ENCODE measurements at regions not wholly inside any gene's neighbourhood (a gene's known extent, or its start where the extent isn't known, plus 50 kb on each side); places are given as distances from the start of the nearest gene placed in this dataset.
A peak's percentile ranks its signal among the peaks of the same experiment; 100 is the strongest.

- Mint-ChIP-seq H3K36me3 (peaks cover 7 to 14% of the 10 kb centered on the region in 2 donors), H3K9me3 (peaks cover 4 to 8% of the 10 kb centered on the region in 2 donors), H3K27ac (no peak overlapping the region)
- DNase-seq (ENCODE audit: low spot score in 2 of 2) = no peak
- ATAC-seq = no peak
Measured at GRCh38 chr9:2243666-2244555, 228.8 kb downstream of the SMARCA2 start.

GRCh38 chr9:2247340-2247739 lies 232.2 kb downstream of the SMARCA2 start:
- DNase-seq (ENCODE audit: low spot score in 2 of 2) (no peak), ATAC-seq (no peak)
- no peak overlapping the region for H3K27ac Mint-ChIP-seq
- peaks cover 4 to 12% of the 10 kb centered on the region in 2 donors for H3K36me3 Mint-ChIP-seq
- peaks cover 4 to 8% of the 10 kb centered on the region in 2 donors for H3K9me3 Mint-ChIP-seq

- DNase-seq (ENCODE audit: low spot score in 2 of 2) (no peak), ATAC-seq (no peak)
- H3K9me3 Mint-ChIP-seq = peaks cover 4 to 8% of the 10 kb centered on the region in 2 donors
- H3K36me3 Mint-ChIP-seq = peaks cover 0 to 4% of the 10 kb centered on the region in 2 donors
- H3K27ac Mint-ChIP-seq = no peak overlapping the region
Measured at GRCh38 chr9:2248768-2249265, 233.7 kb downstream of the SMARCA2 start.

- no peak for DNase-seq (ENCODE audit: low spot score in 2 of 2)
- Mint-ChIP-seq H3K9me3 (no peaks in the 10 kb centered on the region), H3K36me3 (no peaks in the 10 kb centered on the region), H3K27ac (no peak overlapping the region)
- ATAC-seq = no peak
Measured at GRCh38 chr9:2253636-2254580, 238.8 kb downstream of the SMARCA2 start.

GRCh38 chr9:2255128-2255527 lies 240.0 kb downstream of the SMARCA2 start:
- no peaks in the 10 kb centered on the region for H3K9me3 Mint-ChIP-seq
- DNase-seq (ENCODE audit: low spot score in 2 of 2) (no peak), ATAC-seq (no peak)
- H3K36me3 Mint-ChIP-seq = no peaks in the 10 kb centered on the region
- H3K27ac Mint-ChIP-seq = no peak overlapping the region

GRCh38 chr9:2257248-2257929 lies 242.2 kb downstream of the SMARCA2 start:
- H3K9me3 Mint-ChIP-seq = no peaks in the 10 kb centered on the region
- ATAC-seq (no peak), DNase-seq (ENCODE audit: low spot score in 2 of 2) (no peak)
- no peak overlapping the region for H3K27ac Mint-ChIP-seq
- H3K36me3 Mint-ChIP-seq = no peaks in the 10 kb centered on the region

- H3K27ac Mint-ChIP-seq = peak overlapping the region in 1 of 2 donors; percentile 23
- H3K9me3 Mint-ChIP-seq = no peaks in the 10 kb centered on the region
- no peaks in the 10 kb centered on the region for H3K36me3 Mint-ChIP-seq
- ATAC-seq (peak; percentile 57 to 78), DNase-seq (ENCODE audit: low spot score in 2 of 2) (no peak)
Measured at GRCh38 chr9:2260417-2261306, 245.5 kb downstream of the SMARCA2 start.

GRCh38 chr9:2261421-2262103 lies 246.4 kb downstream of the SMARCA2 start:
- no peak for ATAC-seq
- no peaks in the 10 kb centered on the region for H3K9me3 Mint-ChIP-seq
- no peaks in the 10 kb centered on the region for H3K36me3 Mint-ChIP-seq
- no peak for DNase-seq (ENCODE audit: low spot score in 2 of 2)
- no peak overlapping the region for H3K27ac Mint-ChIP-seq

GRCh38 chr9:2262386-2263071 lies 247.4 kb downstream of the SMARCA2 start:
- no peaks in the 10 kb centered on the region for H3K9me3 Mint-ChIP-seq
- no peak for DNase-seq (ENCODE audit: low spot score in 2 of 2)
- no peak overlapping the region for H3K27ac Mint-ChIP-seq
- ATAC-seq = no peak
- H3K36me3 Mint-ChIP-seq = no peaks in the 10 kb centered on the region

GRCh38 chr9:2263111-2263510 lies 248.0 kb downstream of the SMARCA2 start:
- ATAC-seq (no peak), DNase-seq (ENCODE audit: low spot score in 2 of 2) (no peak)
- Mint-ChIP-seq H3K36me3 (no peaks in the 10 kb centered on the region), H3K27ac (no peak overlapping the region), H3K9me3 (no peaks in the 10 kb centered on the region)

GRCh38 chr9:2263665-2264064 lies 248.5 kb downstream of the SMARCA2 start:
- DNase-seq (ENCODE audit: low spot score in 2 of 2) = no peak
- Mint-ChIP-seq H3K27ac (no peak overlapping the region), H3K9me3 (no peaks in the 10 kb centered on the region), H3K36me3 (no peaks in the 10 kb centered on the region)
- ATAC-seq = no peak

- DNase-seq (ENCODE audit: low spot score in 2 of 2) (no peak), ATAC-seq (no peak)
- Mint-ChIP-seq H3K36me3 (no peaks in the 10 kb centered on the region), H3K27ac (no peak overlapping the region), H3K9me3 (no peaks in the 10 kb centered on the region)
Measured at GRCh38 chr9:2264081-2264480, 248.9 kb downstream of the SMARCA2 start.

- Mint-ChIP-seq H3K36me3 (no peaks in the 10 kb centered on the region), H3K27ac (no peak overlapping the region), H3K9me3 (no peaks in the 10 kb centered on the region)
- ATAC-seq (no peak), DNase-seq (ENCODE audit: low spot score in 2 of 2) (no peak)
Measured at GRCh38 chr9:2267181-2267745, 252.1 kb downstream of the SMARCA2 start.

- Mint-ChIP-seq H3K9me3 (no peaks in the 10 kb centered on the region), H3K27ac (no peak overlapping the region), H3K36me3 (no peaks in the 10 kb centered on the region)
- DNase-seq (ENCODE audit: low spot score in 2 of 2) (no peak), ATAC-seq (no peak)
Measured at GRCh38 chr9:2269778-2270177, 254.6 kb downstream of the SMARCA2 start.

All from activated naive CD4-positive, alpha-beta T cell treated with anti-CD3 and anti-CD28 coated beads, Interleukin-2, amount 50 U/mL, for 72 hours (primary cell).